Skin of body (tissue), 1 donor: ENCODE measurements at regions not wholly inside any gene's neighbourhood (a gene's known extent, or its start where the extent isn't known, plus 50 kb on each side); places are given as distances from the start of the nearest gene placed in this dataset.

Experiments
- DNase-seq: peaks from one replicate; lab custom pipeline; 2025; lab: John Stamatoyannopoulos, UW

DNA sequence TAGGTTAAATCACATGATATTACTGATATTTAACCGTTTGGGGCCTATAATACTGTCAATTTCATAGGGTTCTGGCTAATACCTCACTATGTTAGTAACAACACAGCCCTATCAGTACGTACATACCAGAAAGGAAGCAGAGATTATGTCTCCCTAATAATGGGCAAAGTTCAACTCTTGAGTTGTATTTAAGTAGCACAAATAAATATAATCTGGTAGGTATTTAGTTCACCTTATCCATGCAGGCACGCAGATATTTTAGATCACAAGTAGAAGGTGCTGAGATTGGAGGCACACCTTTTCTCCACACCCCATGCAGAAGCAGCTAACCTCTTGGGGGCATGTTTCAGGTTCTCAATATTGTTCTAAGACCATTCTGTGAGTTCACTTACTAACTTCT lies 118.9 kb downstream of the IRS1 start:
- no peak for DNase-seq

DNA sequence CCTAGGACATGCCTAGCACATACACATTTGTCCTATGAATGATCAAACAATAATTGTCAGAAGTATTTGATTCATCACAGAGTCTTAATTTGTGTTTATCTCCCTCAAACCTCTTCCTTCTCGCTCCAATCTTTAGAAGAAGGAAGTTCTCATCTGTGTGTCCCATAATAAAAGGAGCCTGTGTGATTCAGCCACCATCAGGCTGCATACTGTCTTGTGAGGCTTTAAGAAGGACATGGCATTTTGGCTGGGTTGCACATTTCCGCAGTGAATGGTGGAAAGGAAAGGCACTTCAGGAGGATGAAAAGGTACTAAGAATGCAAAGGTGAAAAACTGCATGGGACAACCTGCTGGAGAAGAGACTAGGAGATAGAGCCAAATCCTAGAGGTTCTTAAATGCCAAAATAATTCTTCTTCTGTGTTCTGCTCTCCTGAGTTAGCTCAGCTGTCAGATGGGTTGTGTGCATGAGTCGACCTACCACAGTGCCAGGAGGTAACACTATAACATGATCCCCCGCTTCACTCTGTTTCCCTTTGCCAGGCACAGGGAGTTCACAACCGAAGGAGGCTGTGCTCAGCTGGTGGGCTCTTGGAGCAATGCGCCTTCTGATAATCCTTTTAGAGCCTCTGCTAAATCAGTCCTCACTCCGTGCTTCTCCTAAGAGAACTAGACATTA lies 120.1 kb downstream of the IRS1 start:
- no peak for DNase-seq

DNA sequence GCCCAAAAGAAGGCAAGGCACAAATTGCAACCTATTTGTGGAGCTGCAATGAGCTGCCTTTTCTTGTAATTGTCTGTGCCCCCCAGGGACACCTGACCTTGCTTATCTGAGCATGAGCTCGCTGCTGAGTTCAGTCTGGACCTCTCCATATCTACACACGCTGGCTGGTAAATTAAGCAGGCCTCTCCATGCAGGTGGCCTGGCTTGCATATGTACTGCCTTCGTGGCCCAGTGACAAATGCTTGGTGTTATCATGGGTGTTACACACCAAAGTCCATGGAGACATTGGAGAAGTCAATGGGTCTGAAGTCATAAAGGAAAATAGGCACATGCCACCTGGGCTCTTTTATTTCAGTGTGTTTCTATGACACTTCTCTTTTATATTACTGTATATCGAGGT lies 121.2 kb downstream of the IRS1 start:
- DNase-seq = no peak

DNA sequence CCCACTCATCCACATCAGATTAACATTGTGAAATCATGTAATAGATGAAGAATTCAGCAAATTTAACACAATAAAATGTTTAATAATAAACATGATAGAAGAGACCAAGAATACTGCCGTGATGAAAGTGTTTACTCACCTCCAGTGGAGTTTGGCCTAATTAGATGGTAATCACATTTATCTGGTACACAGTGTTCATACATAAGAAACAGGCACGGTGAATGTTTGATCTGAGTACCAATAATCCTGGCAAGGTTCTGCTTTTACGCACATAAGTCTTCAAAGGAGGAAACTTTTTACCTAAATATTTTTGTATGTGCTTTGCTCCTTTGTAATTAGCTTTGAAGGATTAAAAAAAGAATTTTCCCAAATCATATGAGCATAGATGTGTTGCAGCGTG lies 122.5 kb downstream of the IRS1 start:
- DNase-seq = no peak

DNA sequence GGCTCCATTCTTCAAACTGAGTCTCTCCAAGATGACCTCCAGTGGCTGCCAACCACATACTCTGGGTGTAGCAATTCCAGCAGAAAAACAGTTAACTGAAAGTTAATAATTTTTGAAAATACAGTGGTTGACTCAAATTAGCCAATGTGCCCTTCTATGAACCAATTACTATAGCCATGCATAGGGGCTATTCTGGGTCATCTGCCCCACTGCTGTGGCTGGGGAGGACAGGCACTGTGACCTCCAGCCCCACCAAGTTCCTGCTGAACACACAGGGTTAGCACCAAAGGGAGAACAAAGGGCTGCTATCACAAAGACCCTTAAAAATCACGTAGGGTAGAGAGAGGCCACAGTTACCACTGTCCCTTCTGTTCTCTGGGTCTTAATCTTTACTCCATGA lies 123.0 kb downstream of the IRS1 start:
- DNase-seq = no peak

DNA sequence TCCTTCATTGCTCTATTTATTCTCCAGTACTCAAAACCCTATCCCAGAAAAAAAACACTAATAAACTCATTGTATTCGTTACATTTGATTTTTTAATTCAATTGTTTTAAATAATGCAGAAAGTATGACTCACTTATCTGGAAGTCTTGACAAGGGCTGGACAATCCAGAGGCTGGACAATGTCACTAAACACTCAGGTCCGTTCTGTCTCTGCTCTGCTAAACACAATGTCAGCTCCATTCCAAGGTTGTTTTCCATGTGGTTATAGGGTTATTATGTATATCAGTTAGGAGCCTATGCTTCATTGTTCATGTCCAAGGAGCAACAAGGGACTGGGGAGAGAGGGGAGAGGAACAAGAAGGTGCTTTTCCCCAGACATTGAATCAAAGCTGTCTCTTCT lies 125.5 kb downstream of the IRS1 start:
- DNase-seq = no peak

DNA sequence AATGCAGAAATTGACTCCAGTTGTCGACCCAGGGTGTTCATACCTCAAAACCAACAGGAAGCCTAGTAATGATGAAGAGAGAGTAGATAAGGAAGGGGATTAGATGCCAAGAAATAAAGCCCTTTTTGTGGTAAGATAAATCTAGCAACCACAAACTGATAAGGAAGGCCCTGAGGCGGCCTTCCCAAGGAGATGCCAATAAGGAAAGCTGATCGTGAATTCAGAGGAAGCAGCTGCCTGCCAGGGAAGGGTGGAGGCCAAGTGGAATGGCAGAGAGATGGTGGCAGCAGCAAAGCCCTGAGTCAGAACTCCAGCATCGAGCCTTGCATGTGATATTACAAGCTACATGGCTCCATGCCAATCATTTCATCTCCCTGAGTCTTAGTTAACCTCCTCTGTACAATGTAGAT lies 126.3 kb downstream of the IRS1 start:
- peak; percentile 60 for DNase-seq

DNA sequence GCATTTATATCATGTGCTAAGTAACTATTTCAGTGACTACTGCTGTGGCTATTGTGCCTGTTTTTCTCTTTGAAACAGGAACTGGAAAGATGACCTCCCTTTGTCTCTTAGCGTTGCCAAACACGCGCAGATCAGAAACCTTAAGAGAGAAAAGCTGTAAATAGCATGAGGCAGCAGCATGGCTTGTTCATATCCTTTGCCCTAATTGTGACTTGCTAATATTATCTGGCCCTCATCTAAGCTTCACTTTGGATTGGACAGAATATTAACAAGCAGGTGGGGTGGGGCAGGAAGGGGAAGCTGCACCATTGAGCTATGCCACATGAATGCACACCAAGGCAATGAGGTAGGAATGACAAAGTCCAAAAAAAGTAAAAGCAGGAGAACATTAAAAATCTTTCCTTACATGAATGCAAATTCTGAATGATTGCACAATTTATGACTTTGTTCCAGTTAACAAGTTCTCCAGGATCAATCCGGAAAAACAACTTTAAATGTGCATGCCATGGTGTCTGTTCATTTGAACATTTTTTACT lies 128.4 kb downstream of the IRS1 start:
- DNase-seq = no peak

DNA sequence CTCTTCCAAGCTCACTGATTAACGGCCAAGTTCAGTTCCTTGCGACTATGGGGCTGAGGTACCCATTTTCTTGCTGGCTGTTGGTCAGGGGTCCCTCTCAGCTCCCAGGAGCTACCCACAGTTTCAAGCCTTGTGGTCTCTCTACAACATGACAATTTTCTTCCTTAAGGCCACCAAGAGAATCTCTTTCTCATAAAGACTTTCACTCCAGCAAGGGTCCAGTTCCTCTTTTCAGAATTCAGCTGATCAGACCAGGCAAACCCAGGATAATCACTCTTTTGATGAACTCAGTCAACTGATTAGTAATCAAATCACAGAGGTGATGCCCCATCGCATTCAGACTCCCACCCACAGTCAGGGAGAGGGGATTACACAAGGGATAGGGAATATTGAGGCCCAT lies 129.7 kb downstream of the IRS1 start:
- no peak for DNase-seq

DNA sequence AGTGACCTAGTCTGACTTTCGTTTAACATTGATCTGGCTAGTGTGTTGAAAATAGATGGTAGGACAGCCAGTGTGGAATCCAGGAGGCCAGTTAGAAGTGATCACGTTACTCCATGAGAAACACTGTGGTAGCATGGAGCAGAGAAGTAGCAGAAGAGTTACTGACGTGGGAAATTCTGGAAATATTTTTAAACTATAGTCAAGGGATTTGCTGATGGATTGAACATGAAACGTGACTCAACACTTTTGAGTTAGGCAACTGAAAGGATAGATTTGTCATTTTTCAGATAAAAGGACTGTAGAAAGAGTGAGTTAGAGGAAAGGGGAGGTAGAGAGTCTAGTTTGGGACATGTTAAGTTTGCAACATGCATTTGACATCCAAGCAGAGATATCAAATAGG lies 130.4 kb downstream of the IRS1 start:
- DNase-seq = no peak

DNA sequence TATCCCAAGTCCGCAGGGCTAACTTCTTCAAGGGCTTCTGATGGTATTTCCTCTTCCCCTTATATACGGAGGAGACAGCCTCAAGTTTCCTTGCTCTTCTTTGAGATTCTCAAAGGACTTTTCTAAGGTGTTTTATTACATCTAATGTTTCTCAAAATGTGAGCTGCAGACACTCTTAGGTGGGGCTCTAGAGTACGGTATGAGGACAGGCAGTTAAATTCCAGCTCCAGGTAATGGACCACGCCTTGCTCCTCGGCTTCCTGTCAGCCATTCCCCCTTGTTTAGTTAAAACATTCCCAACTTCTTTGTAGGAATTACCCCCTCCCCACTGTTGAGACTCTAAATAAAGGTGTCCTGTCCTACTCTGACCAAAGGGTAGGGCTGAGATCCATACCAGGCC lies 131.9 kb downstream of the IRS1 start:
- no peak for DNase-seq

DNA sequence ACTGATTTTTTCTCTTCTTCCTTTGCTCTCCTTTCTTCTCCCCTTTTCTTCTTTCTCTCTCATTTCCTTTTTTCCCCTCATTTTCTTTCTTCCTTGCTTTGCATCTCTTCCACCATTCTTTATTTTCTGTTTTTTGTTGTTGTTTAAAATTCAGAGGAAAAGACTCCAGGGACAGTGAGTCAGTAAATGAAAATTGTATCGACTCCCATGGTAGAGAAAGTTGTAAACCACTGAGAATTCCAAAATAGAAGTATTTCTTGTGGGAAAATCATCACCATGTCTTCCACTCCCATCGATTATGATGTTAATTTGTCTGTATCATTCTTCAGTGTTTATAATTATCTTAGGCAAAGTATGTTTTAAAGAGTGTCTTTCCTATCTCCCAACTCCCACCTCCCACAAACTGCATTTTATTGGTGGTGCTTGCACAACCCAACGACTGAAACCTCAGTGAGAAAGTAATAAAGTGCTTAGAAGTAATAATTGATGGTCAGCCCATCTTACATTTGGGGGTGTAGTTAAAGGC lies 134.3 kb downstream of the IRS1 start:
- DNase-seq = no peak

DNA sequence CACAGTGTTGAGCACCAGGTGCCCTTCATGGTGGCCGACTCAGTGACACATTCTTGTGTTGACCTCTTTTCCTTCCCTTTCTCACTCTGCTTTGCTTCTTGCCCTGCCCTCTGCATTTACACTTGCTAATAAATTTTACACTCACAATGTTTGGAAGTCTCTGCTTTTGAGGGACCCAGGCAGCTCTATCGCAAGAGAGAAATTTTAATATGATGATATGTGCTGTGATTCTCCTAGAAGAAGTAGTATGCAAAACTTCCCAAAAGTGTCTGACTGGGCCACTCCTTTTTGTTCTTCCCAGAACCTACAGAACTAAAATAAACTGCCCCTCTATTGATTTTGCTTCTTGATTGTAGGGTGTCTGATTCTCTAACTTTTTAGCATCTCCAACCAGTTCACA lies 135.0 kb downstream of the IRS1 start:
- no peak for DNase-seq

DNA sequence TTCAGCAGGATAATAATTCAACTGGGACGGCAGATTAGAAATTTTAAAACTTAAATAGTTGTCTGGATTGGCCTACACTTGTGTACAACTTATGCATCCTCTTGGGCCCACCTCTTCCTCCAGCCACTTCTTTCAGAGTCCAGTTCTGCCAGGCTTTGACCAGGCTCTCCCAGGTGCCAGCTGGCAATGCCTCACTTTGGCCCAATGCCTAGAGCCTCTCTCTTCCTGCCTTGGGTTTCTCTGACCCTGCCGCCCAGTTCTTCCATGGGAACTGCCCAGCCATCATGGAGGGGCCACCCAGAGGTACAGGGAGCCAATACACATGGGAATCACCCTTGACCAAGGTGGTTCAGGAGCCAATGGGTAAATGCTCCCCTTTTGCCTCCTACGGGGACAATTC lies 135.5 kb downstream of the IRS1 start:
- DNase-seq = no peak

DNA sequence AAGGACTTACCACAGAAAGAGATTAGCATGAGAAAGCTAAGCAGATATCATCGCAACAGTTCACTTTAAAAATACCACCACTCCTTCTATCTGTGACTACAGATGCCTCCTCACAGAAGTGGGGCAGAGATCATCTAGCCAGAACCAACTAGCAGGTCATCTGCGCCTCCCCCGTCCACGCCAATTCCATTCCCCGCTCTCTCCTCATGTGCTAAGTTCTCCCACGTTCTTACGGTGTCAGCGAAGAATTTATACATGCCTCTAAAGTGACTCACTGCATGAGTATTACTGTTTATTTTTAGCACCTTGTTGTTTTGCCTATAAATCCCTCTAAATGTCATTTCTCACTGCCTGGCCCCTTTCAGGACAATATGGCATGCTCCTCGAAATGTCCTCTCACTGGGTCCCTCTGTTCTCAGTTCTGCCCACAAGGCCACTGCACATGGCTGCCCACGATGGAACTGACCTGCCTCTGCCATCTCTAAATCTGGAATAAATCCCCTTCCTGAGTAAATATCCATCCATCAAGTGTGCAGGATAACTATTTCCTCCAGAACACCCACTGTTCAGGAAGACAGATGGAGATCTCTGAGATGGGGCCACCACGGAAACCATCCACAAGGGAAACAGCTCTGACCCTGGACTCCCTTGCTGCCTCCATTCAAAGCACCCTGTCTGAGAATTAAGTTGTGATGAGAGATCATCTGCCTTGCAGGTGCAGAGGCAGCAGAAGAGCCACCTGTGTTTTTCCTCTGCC lies 137.7 kb downstream of the IRS1 start:
- DNase-seq = peak; percentile 31

DNA sequence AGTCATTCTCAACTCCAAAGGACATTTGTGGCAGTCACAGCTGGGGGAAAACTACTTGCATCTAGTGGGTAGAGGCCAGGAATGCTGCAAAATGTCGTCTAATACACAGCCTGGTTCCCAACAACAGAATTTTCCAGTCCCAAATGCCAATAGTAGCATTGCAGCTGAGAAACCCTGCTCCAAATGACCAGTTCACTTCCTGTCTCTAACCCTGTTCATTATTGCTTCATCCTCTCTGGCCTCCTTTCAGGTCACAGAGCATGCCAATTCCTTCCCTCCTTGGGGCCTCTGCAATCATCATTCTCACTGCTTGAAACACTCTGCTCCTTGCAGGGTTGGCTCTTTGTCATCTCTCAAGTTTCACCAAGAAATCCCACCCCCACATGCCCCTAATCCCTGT lies 139.1 kb downstream of the IRS1 start:
- peak; percentile 84 for DNase-seq

DNA sequence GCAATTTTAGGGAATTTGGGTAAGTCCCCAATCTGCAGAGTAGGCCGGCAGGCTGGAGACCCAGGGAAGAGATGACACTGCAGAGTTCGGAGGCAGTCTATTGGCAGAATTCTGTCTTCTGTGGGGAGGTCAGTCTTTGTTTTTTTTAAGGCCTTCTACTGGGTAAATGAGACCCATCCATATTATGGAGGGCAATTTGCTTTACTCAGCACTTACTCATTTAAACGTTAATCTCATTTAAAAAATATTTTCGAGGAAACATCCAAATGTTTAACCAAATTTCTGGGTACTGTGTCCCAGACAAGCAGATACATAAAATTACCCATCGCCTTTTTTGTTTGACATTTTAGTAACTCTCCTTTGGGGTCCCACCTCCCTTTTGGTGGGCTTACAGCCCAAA lies 139.5 kb downstream of the IRS1 start:
- DNase-seq = no peak

DNA sequence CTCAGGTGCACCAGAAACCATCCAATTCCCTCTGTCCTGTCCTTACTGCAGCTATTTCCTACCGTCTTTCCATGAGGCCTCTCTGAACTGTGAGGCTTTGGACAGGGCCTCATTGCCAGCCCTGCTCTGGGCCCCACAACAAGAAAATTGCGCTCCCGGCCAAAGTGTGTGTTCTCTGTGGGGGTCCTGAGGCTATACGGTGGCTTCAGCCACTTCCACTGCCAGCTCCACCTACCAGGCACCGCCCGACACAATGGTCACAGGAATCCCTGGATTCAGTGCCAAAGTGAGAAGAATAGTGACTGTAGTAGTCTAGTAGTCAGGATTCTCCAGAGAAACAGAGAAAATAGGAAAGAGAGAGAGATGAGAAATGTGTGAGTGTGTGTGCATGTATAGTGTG lies 140.2 kb downstream of the IRS1 start:
- DNase-seq = no peak

DNA sequence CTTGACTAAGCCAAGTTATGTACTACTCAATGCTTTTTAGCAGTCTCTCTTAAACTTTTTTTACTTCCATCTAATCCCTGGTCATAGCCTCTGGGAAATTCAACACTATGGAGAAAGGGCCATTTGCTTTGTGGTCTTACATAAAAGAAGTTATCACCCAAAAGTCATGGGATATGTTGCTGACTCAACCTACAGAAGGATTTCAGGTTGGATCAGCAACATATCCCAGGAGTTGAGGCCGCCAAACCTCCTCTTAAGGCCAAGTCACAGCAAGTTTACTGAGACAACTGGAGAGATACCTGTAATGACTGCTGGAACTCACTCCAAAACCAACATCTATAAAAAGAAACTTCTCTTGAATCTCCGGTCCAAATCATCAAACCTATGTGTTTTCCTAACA lies 141.1 kb downstream of the IRS1 start:
- DNase-seq = no peak

DNA sequence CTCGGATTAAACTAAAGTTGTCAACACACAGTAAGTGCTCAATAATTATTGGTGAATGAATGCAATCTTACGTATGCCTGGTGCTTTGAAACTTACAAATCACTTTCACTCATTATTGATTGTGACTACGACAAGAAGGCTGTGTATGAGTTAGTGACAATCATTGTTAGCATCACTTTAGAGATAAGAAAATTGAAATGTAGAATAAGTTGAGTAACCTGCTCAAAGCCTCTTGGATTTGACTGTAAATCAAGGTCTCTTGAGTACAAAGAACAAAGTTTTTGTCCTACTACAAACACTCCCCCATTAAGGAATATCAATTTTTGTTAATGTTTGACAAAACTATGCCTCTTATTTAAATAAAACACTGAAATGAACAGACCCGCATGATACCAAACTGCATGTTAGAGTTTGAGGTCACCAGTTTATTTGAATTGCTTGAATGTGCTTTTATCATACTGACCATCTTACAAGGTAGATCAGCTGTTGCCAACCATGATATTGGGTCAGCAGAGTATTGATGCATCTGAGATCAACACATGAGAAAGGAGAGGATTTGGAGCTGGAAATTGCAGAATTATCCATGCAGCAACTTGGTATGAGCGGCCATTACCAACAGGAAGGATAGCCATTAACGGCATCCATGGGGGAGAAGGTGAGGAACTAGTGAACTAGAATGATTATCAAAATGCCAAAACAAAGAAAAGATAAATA lies 142.1 kb downstream of the IRS1 start:
- no peak for DNase-seq

DNA sequence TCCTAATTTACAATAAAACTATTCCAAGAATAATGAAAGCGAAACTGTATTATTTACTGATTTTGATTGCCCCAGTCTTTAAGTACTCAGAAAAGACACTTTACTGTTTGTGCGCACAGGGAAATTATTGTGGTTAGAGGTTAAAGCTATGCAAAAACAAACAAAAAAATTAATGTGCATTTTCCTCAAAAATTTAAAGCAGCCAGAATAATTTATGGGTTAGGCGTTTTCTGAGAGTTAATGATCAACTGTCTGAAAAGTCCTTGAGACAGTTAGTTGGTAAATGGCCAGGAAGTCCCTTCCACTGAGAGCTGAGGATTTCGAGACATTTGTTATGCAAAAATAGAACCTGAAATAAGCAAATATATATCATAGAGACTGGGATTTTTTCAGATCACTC lies 143.3 kb downstream of the IRS1 start:
- DNase-seq = no peak

DNA sequence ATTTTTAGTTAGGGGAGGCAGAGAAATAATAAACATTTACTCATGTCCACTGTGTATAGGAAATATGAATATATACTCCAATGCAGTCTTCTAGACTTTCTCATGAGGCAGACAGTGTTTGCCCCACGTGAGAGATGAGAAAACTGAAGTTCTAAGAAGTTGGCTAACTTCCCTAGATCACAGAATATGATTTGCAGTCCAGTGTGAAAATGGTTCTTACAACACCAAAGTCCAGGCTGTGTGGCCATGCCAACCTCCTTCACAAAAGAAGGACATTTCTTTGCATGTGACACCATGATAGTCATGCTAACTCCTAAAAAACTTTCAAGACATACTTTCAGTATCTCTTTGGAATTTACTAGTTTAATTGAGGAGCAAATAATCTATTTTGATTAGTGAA lies 143.7 kb downstream of the IRS1 start:
- no peak for DNase-seq
